Hepatocyte (in vitro differentiated cells): ENCODE measurements at regions not wholly inside any gene's neighbourhood (a gene's known extent, or its start where the extent isn't known, plus 50 kb on each side); places are given as distances from the start of the nearest gene placed in this dataset.

Experiments
- DNase-seq: peaks from one replicate; pipeline ENCODE4 v3.0.0-alpha.2; 2016; ENCODE audit warnings: low spot score
- H2AFZ ChIP-seq: fragments of 200-600 bp; sonication (generic); 2 replicates; pipeline ENCODE4 v1.6.0; 2016; ENCODE audit warnings: antibody characterized with exemption, mild to moderate bottlenecking
- H3K27ac ChIP-seq: fragments of 200-600 bp; sonication (generic); 2 replicates; pipeline ENCODE4 v1.5.1; 2016; ENCODE audit warnings: mild to moderate bottlenecking
- H3K27me3 ChIP-seq: fragments of 200-600 bp; sonication (generic); 2 replicates; pipeline ENCODE4 v1.6.1; 2016
- H3K36me3 ChIP-seq: fragments of 200-600 bp; sonication (generic); replicated peaks from 2 replicates; pipeline ENCODE4 v1.5.1; 2016; ENCODE audit warnings: low read depth; ENCODE audit not compliant: insufficient read depth
- H3K4me1 ChIP-seq: fragments of 200-600 bp; sonication (generic); 2 replicates; pipeline ENCODE4 v1.5.1; 2016; ENCODE audit warnings: mild to moderate bottlenecking, moderate library complexity; ENCODE audit not compliant: insufficient read depth
- H3K4me2 ChIP-seq: fragments of 200-600 bp; sonication (generic); 2 replicates; pipeline ENCODE4 v1.6.0; 2016
- H3K4me3 ChIP-seq: fragments of 200-600 bp; sonication (generic); 2 replicates; pipeline ENCODE4 v1.5.1; 2016; ENCODE audit warnings: mild to moderate bottlenecking
- H3K79me2 ChIP-seq: fragments of 200-600 bp; sonication (generic); 2 replicates; pipeline ENCODE4 v1.6.0; 2017; ENCODE audit warnings: mild to moderate bottlenecking
- H3K9me2 ChIP-seq: fragments of 200-600 bp; sonication (generic); replicated peaks from 2 replicates; pipeline ENCODE4 v1.6.0; 2017; ENCODE audit warnings: mild to moderate bottlenecking; ENCODE audit not compliant: insufficient read depth
- H3K9me3 ChIP-seq: fragments of 200-600 bp; sonication (generic); 2 replicates; pipeline ENCODE4 v1.5.1; 2016; ENCODE audit warnings: low read depth, mild to moderate bottlenecking
- H4K20me1 ChIP-seq: fragments of 200-600 bp; sonication (generic); 2 replicates; pipeline ENCODE4 v1.6.0; 2016; ENCODE audit warnings: mild to moderate bottlenecking; ENCODE audit not compliant: insufficient read depth, poor library complexity, severe bottlenecking
- EZH2 ChIP-seq: fragments of 200-600 bp; sonication (generic); IDR thresholded peaks from 2 replicates; pipeline ENCODE4 v1.6.1; 2016; ENCODE audit warnings: antibody characterized with exemption, mild to moderate bottlenecking, borderline replicate concordance
- EZH2phosphoT487 ChIP-seq: fragments of 200-600 bp; sonication (generic); IDR thresholded peaks from one replicate; pipeline ENCODE4 v1.6.1; 2018; ENCODE audit warnings: antibody characterized with exemption, mild to moderate bottlenecking, low read depth, moderate library complexity; ENCODE audit not compliant: unreplicated experiment, severe bottlenecking
- WGBS: methylation state at CpG from one replicate; pipeline ENCODE4 v1.1.6; 2016; ENCODE audit warnings: low lambda C conversion rate; ENCODE audit errors: missing lambda C conversion rate; 5-methylcytosine and 5-hydroxymethylcytosine counted together
- TF ChIP-seq, protein P1 (sequence below): fragments of 200-600 bp; sonication (generic); IDR thresholded peaks from 2 replicates; pipeline ENCODE4 v1.5.1; 2016; ENCODE audit warnings: antibody characterized with exemption, mild to moderate bottlenecking; ENCODE audit not compliant: poor library complexity

DNA sequence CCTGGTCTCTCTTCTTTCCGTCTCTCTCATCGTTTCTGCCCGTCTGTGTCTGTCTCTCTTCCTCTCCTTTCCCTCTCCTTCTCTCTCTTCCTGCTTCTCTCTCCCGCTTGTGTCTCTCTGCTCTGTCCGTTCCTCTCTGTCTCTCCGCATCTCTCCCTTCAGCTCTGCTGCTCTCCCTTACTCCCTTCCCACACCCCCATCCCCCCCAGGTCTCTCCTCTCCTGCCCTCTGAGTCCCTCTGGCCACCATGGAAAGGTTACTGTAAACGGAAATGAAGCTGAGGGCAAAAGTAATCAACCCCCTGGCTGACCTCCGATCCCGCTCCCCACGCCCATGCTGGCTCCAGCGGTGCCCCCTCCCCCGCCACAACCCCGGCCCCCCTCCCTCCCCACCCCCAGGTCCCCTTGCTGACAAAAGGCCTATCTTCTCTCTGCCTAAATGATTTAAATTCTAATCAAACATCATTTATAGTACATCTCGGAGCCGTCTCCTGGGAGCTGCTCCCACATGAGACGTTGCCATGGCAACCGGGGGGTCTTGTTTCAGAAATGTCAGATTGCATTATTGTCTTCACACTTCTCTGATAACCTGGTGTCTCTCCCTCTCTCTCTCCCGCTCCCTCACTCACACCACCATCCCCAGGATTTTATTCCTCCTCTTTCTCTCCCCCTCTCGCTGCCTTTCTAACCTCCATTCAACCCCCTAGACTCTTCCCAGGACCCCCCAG lies 203.8 kb downstream of the RBM19 start:
- H3K4me3 ChIP-seq = no peak overlapping the region
- no peak overlapping the region for H2AFZ ChIP-seq
- no peaks in the 10 kb centered on the region for H3K36me3 ChIP-seq
- TF ChIP-seq EZH2phosphoT487 = no peak
- TF ChIP-seq, protein P1, sequence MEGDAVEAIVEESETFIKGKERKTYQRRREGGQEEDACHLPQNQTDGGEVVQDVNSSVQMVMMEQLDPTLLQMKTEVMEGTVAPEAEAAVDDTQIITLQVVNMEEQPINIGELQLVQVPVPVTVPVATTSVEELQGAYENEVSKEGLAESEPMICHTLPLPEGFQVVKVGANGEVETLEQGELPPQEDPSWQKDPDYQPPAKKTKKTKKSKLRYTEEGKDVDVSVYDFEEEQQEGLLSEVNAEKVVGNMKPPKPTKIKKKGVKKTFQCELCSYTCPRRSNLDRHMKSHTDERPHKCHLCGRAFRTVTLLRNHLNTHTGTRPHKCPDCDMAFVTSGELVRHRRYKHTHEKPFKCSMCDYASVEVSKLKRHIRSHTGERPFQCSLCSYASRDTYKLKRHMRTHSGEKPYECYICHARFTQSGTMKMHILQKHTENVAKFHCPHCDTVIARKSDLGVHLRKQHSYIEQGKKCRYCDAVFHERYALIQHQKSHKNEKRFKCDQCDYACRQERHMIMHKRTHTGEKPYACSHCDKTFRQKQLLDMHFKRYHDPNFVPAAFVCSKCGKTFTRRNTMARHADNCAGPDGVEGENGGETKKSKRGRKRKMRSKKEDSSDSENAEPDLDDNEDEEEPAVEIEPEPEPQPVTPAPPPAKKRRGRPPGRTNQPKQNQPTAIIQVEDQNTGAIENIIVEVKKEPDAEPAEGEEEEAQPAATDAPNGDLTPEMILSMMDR = no peak
- TF ChIP-seq EZH2 = no peak
- no peak overlapping the region for H3K4me2 ChIP-seq
- H3K79me2 ChIP-seq = no peaks in the 10 kb centered on the region
- H3K9me3 ChIP-seq = no peaks in the 10 kb centered on the region
- H4K20me1 ChIP-seq = no peaks in the 10 kb centered on the region
- H3K27ac ChIP-seq = no peak overlapping the region
- no peaks in the 10 kb centered on the region for H3K27me3 ChIP-seq
- WGBS = 40% methylated on average over 15 of the region's 19 CpGs
- DNase-seq = no peak
- H3K4me1 ChIP-seq = peaks cover 7% of the 10 kb centered on the region
- H3K9me2 ChIP-seq = no peaks in the 10 kb centered on the region

DNA sequence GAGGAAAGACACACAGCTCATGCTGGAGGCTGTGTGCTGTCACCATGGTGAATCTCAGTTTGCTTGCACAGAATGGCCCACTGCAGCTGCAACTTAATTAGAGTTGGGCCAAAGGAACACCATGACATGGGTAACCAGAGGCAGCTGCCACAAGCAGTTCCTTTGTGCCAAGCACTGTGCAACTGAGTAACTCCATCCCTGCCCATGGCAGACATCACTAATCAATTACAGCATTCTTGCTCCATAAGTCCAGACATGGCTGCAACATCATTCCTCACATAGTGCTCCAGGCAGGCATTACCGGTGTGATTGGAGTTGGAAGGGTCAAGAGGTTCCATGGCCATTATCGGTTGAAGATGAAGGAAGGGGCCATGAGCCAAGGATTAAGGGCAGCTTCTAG lies 207.0 kb downstream of the RBM19 start:
- H3K27me3 ChIP-seq = no peaks in the 10 kb centered on the region

DNA sequence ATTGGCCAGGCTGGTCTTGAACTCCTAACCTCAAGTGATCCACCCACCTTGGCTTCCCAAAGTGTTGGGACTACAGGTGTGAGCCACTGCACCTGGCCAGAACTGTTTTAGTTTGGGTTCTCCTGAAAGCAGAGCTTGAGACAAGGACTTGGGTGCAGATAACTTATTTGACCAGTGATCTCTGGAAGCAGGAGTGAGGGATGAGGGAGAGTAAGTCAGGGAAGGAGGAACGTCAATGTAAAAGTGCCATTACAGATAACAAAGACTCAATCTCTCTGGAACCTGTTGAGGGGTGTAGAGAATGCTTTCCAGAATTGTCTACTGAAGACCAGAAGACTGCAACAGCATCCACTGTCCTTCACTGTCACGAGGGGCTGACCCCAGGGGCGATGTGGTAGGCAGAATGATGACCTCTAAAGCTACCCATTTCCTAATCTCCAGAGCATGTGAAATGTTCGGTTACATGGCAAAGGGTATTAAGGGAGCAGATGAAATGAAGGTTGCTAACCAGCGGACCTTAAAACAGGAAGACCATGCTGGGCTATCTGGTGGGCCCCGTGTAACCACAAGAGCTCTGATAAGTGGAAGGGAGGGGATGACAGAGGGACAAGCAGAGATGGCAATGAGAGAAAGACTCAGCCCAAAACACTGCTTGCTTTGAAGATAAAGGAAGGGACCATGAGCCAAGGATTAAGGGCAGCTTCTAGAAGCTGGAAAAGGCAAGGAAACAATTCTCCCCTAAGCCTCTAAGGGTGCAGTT lies 207.8 kb downstream of the RBM19 start:
- Histone ChIP-seq H2AFZ (no peak overlapping the region), H3K9me3 (no peaks in the 10 kb centered on the region), H3K27me3 (no peaks in the 10 kb centered on the region), H3K4me1 (no peaks in the 10 kb centered on the region), H3K9me2 (no peaks in the 10 kb centered on the region), H4K20me1 (no peaks in the 10 kb centered on the region), H3K4me3 (no peak overlapping the region), H3K4me2 (no peak overlapping the region), H3K79me2 (no peaks in the 10 kb centered on the region), H3K27ac (no peak overlapping the region), H3K36me3 (no peaks in the 10 kb centered on the region)
- 82% methylated on average over 6 of the region's 6 CpGs for WGBS
- TF ChIP-seq, protein P1 = no peak
- no peak for TF ChIP-seq EZH2
- TF ChIP-seq EZH2phosphoT487 = no peak
- DNase-seq = no peak

More for the DNA sequence above, 207.0 kb downstream of the RBM19 start:
- Histone ChIP-seq H3K4me2 (no peak overlapping the region), H3K4me3 (no peak overlapping the region), H3K36me3 (no peaks in the 10 kb centered on the region), H2AFZ (no peak overlapping the region), H3K27ac (no peak overlapping the region), H3K9me2 (no peaks in the 10 kb centered on the region), H3K79me2 (no peaks in the 10 kb centered on the region), H3K9me3 (no peaks in the 10 kb centered on the region), H3K4me1 (no peaks in the 10 kb centered on the region), H4K20me1 (no peaks in the 10 kb centered on the region)
- no peak for DNase-seq
- WGBS = 93% methylated on average over 2 of the region's 2 CpGs
- TF ChIP-seq EZH2phosphoT487 (no peak), EZH2 (no peak)
- TF ChIP-seq, protein P1 = no peak
